Subcutaneous abdominal adipose tissue (tissue), 5 donors: ENCODE measurements at regions not wholly inside any gene's neighbourhood (a gene's known extent, or its start where the extent isn't known, plus 50 kb on each side); places are given as distances from the start of the nearest gene placed in this dataset.

Source experiments
- H3K27ac ChIP-seq: one replicate; pipeline ENCODE4 v1.7.0; 2013; ENCODE audit warnings: low read depth, mild to moderate bottlenecking, inconsistent platforms, low read length, moderate library complexity
- H3K27me3 ChIP-seq, 5 donors: one replicate each; pipeline ENCODE4 v1.7.0; 2013; ENCODE audit warnings: low read length in 5 of 5, inconsistent platforms in 1 of 5; ENCODE audit not compliant: control insufficient read depth in 5 of 5, insufficient read depth in 4 of 5
- H3K36me3 ChIP-seq, 5 donors: one replicate each; pipeline ENCODE4 v1.7.0; 2013; ENCODE audit warnings: low read length in 5 of 5; ENCODE audit not compliant: control insufficient read depth in 5 of 5, insufficient read depth in 5 of 5
- H3K4me1 ChIP-seq, 5 donors: one replicate each; pipeline ENCODE4 v1.7.0; 2013; ENCODE audit warnings: low read length in 5 of 5, mild to moderate bottlenecking in 3 of 5, moderate library complexity in 1 of 5; ENCODE audit not compliant: control insufficient read depth in 5 of 5, insufficient read depth in 5 of 5
- H3K4me3 ChIP-seq, 5 donors: one replicate each; pipeline ENCODE4 v1.7.0; 2013; ENCODE audit warnings: low read length in 5 of 5, low read depth in 1 of 5
- H3K9ac ChIP-seq, 5 donors: one replicate each; pipeline ENCODE4 v1.7.0; 2013; ENCODE audit warnings: low read length in 5 of 5, mild to moderate bottlenecking in 4 of 5, moderate library complexity in 3 of 5
- H3K9me3 ChIP-seq, 5 donors: one replicate each; pipeline ENCODE4 v1.7.0; 2013; ENCODE audit warnings: low read length in 5 of 5; ENCODE audit not compliant: control insufficient read depth in 5 of 5
- donor health status: healthy.
- donor health status: healthy.
- donor health status: healthy.
- donor health status: healthy.
- donor health status: healthy.

- Histone ChIP-seq H3K9ac (no peak overlapping the region), H3K27me3 (no peaks in the 10 kb centered on the region)
Measured at GRCh38 chr6:15966000-15966520, 162.8 kb upstream of the MYLIP start.

GRCh38 chr6:15962449-15962764 is 166.5 kb upstream of the MYLIP start:
- Histone ChIP-seq H3K9ac (no peak overlapping the region), H3K27me3 (no peaks in the 10 kb centered on the region), H3K4me3 (no peak overlapping the region), H3K9me3 (no peaks in the 10 kb centered on the region), H3K27ac (no peak overlapping the region), H3K4me1 (peaks cover 0 to 17% (median 0%) of the 10 kb centered on the region in 5 donors), H3K36me3 (no peaks in the 10 kb centered on the region)

More at GRCh38 chr6:15966000-15966520, 162.8 kb upstream of the MYLIP start:
- no peak overlapping the region for H3K27ac ChIP-seq
- H3K36me3 ChIP-seq: no peaks in the 10 kb centered on the region
- peaks cover 0 to 17% (median 0%) of the 10 kb centered on the region in 5 donors for H3K4me1 ChIP-seq
- H3K4me3 ChIP-seq: no peak overlapping the region
- no peaks in the 10 kb centered on the region for H3K9me3 ChIP-seq

GRCh38 chr6:15961635-15962448 is 167.0 kb upstream of the MYLIP start:
- no peaks in the 10 kb centered on the region for H3K27me3 ChIP-seq
- H3K27ac ChIP-seq: no peak overlapping the region

GRCh38 chr6:15960740-15961634 is 167.9 kb upstream of the MYLIP start:
- H3K4me3 ChIP-seq: no peak overlapping the region
- no peaks in the 10 kb centered on the region for H3K9me3 ChIP-seq
- no peak overlapping the region for H3K9ac ChIP-seq
- no peaks in the 10 kb centered on the region for H3K27me3 ChIP-seq
- peaks cover 0 to 24% (median 6%) of the 10 kb centered on the region in 5 donors for H3K4me1 ChIP-seq
- no peak overlapping the region for H3K27ac ChIP-seq
- H3K36me3 ChIP-seq: no peaks in the 10 kb centered on the region

More at GRCh38 chr6:15961635-15962448, 167.0 kb upstream of the MYLIP start:
- Histone ChIP-seq H3K4me3 (no peak overlapping the region), H3K4me1 (peaks cover 0 to 17% (median 0%) of the 10 kb centered on the region in 5 donors), H3K36me3 (no peaks in the 10 kb centered on the region), H3K9me3 (no peaks in the 10 kb centered on the region), H3K9ac (no peak overlapping the region)

- no peak overlapping the region for H3K9ac ChIP-seq
- no peak overlapping the region for H3K4me3 ChIP-seq
- H3K36me3 ChIP-seq: no peaks in the 10 kb centered on the region
- H3K27me3 ChIP-seq: no peaks in the 10 kb centered on the region
- H3K4me1 ChIP-seq: peaks cover 0 to 39% (median 19%) of the 10 kb centered on the region in 5 donors
- no peak overlapping the region for H3K27ac ChIP-seq
- no peaks in the 10 kb centered on the region for H3K9me3 ChIP-seq
Measured at GRCh38 chr6:15957655-15958169, 171.2 kb upstream of the MYLIP start.

- no peaks in the 10 kb centered on the region for H3K36me3 ChIP-seq
- H3K4me3 ChIP-seq: no peak overlapping the region
- no peaks in the 10 kb centered on the region for H3K27me3 ChIP-seq
- H3K27ac ChIP-seq: no peak overlapping the region
- H3K4me1 ChIP-seq: peaks cover 0 to 32% (median 17%) of the 10 kb centered on the region in 5 donors
- H3K9ac ChIP-seq: no peak overlapping the region
- no peaks in the 10 kb centered on the region for H3K9me3 ChIP-seq
Measured at GRCh38 chr6:15956205-15957106, 172.4 kb upstream of the MYLIP start.

- H3K27me3 ChIP-seq: no peaks in the 10 kb centered on the region
- no peak overlapping the region for H3K9ac ChIP-seq
- H3K27ac ChIP-seq: no peak overlapping the region
- H3K36me3 ChIP-seq: no peaks in the 10 kb centered on the region
- no peaks in the 10 kb centered on the region for H3K9me3 ChIP-seq
- H3K4me1 ChIP-seq: peaks cover 0 to 29% (median 17%) of the 10 kb centered on the region in 5 donors
- H3K4me3 ChIP-seq: no peak overlapping the region
Measured at GRCh38 chr6:15955484-15955883, 173.4 kb upstream of the MYLIP start.

- Histone ChIP-seq H3K27me3 (no peaks in the 10 kb centered on the region), H3K27ac (no peak overlapping the region), H3K9ac (no peak overlapping the region), H3K9me3 (no peaks in the 10 kb centered on the region), H3K4me3 (no peak overlapping the region), H3K4me1 (peaks cover 0 to 29% (median 17%) of the 10 kb centered on the region in 5 donors), H3K36me3 (no peaks in the 10 kb centered on the region)
Measured at GRCh38 chr6:15953152-15953880, 175.6 kb upstream of the MYLIP start.
